Keratinocyte (primary cell): ENCODE measurements at regions not wholly inside any gene's neighbourhood (a gene's known extent, or its start where the extent isn't known, plus 50 kb on each side); places are given as distances from the start of the nearest gene placed in this dataset.

Experiments used
- DNase-seq: peaks from one replicate; pipeline ENCODE4 v3.0.0-alpha.2; 2011; ENCODE audit warnings: low read depth, missing footprints, low spot score
- FAIRE-seq: peaks from 2 replicates; lab custom pipeline; 2011; peaks lifted over from hg19 to GRCh38; lab: Jason Lieb, UNC
- H2AFZ ChIP-seq: 2 replicates; pipeline ENCODE4 v1.6.0; 2012; ENCODE audit warnings: low read length, control low read depth, inconsistent platforms; ENCODE audit not compliant: control insufficient read depth
- H3K27ac ChIP-seq: 2 replicates; pipeline ENCODE4 v1.5.1; 2011; ENCODE audit warnings: low read length; ENCODE audit not compliant: control insufficient read depth, insufficient read depth
- H3K27me3 ChIP-seq: 3 replicates; pipeline ENCODE4 v1.6.0; 2011; ENCODE audit warnings: low read length; ENCODE audit not compliant: control insufficient read depth, insufficient read depth; ENCODE audit errors: extremely low read depth
- H3K36me3 ChIP-seq, 2 experiments: 2 replicates in 1 of 2; 3 replicates in 1 of 2; pipeline ENCODE4 v1.5.1; 2011; ENCODE audit warnings: low read length in 2 of 2, mild to moderate bottlenecking in 1 of 2; ENCODE audit not compliant: control insufficient read depth in 2 of 2, insufficient read depth in 2 of 2; ENCODE audit errors: extremely low read depth in 1 of 2
- H3K4me1 ChIP-seq: 3 replicates; pipeline ENCODE4 v1.5.1; 2011; ENCODE audit warnings: low read length; ENCODE audit not compliant: control insufficient read depth, insufficient read depth; ENCODE audit errors: extremely low read depth
- H3K4me2 ChIP-seq: 3 replicates; pipeline ENCODE4 v1.6.0; 2011; ENCODE audit warnings: low read depth, low read length; ENCODE audit not compliant: control insufficient read depth, insufficient read depth; ENCODE audit errors: extremely low read depth
- H3K4me3 ChIP-seq, 3 experiments: fragments of 200-600 bp in 1 of 3; sonication (generic) in 1 of 3; 2 replicates in 2 of 3; 3 replicates in 1 of 3; pipeline ENCODE4 v1.5.1; 2011 to 2016; ENCODE audit warnings: low read length in 3 of 3, mild to moderate bottlenecking in 3 of 3, control low read depth in 2 of 3, inconsistent platforms in 1 of 3, low read depth in 1 of 3, mixed read lengths in 1 of 3, mixed run types in 1 of 3, moderate library complexity in 1 of 3; ENCODE audit not compliant: control insufficient read depth in 2 of 3, insufficient read depth in 2 of 3; ENCODE audit errors: extremely low read depth in 1 of 3
- H3K79me2 ChIP-seq: 2 replicates; pipeline ENCODE4 v1.6.0; 2012; ENCODE audit warnings: low read length; ENCODE audit not compliant: control insufficient read depth, insufficient read depth
- H3K9ac ChIP-seq: 3 replicates; pipeline ENCODE4 v1.6.0; 2011; ENCODE audit warnings: low read length; ENCODE audit not compliant: control insufficient read depth, insufficient read depth; ENCODE audit errors: extremely low read depth
- H3K9me1 ChIP-seq: 3 replicates; pipeline ENCODE4 v1.6.0; 2011; ENCODE audit warnings: low read length; ENCODE audit not compliant: control insufficient read depth, insufficient read depth; ENCODE audit errors: extremely low read depth
- H3K9me3 ChIP-seq: 2 replicates; pipeline ENCODE4 v1.5.1; 2012; ENCODE audit warnings: low read depth, low read length; ENCODE audit not compliant: control insufficient read depth
- H4K20me1 ChIP-seq: 3 replicates; pipeline ENCODE4 v1.6.0; 2011; ENCODE audit warnings: low read length; ENCODE audit not compliant: control insufficient read depth, insufficient read depth; ENCODE audit errors: extremely low read depth
- CTCF ChIP-seq, 3 experiments: IDR thresholded peaks in 1 of 3; conservative IDR thresholded peaks in 1 of 3; optimal IDR thresholded peaks in 1 of 3; 2 replicates in 2 of 3; 3 replicates in 1 of 3; pipeline versions ENCODE3 to v1.5.1; 2011; ENCODE audit warnings: low read length in 3 of 3, mild to moderate bottlenecking in 3 of 3, moderate library complexity in 2 of 3, control low read depth in 1 of 3, inconsistent platforms in 1 of 3; ENCODE audit not compliant: insufficient read depth in 2 of 3; ENCODE audit errors: extremely low read depth in 1 of 3
- EZH2 ChIP-seq: IDR thresholded peaks from one replicate; pipeline ENCODE4 v1.6.1; 2012; ENCODE audit warnings: inconsistent platforms, mild to moderate bottlenecking, low read length, moderate library complexity
- dilution Hi-C: fragments of 300-500 bp; cut with MboI; formaldehyde crosslinking; loops from one replicate; pipeline ENCODE4 v1.7.0; 2020; ENCODE audit warnings: low sequenced_read_pairs; ENCODE audit not compliant: extremely low pct_ligation_motif_present

- Histone ChIP-seq H3K36me3 (no peaks in the 10 kb centered on the region), H3K9me3 (no peaks in the 10 kb centered on the region), H3K79me2 (no peaks in the 10 kb centered on the region), H3K9me1 (no peaks in the 10 kb centered on the region), H3K4me2 (no peak overlapping the region), H3K4me1 (no peaks in the 10 kb centered on the region), H3K27ac (no peak overlapping the region), H3K4me3 (no peak overlapping the region), H3K9ac (no peak overlapping the region), H2AFZ (no peak overlapping the region), H3K27me3 (no peaks in the 10 kb centered on the region), H4K20me1 (no peaks in the 10 kb centered on the region)
- dilution Hi-C loops, result no loop called here
- DNase-seq (no peak), FAIRE-seq (no peak)
- no peak for TF ChIP-seq EZH2
- no peak for TF ChIP-seq CTCF (optimal IDR thresholded peaks at IDR 0.05 in 1 of 3, IDR thresholded peaks at IDR 0.05 in 1 of 3, conservative IDR thresholded peaks at IDR 0.05 in 1 of 3; ENCODE audit: extremely low read depth in 1 of 3, insufficient read depth in 2 of 3, low read length in 3 of 3)
These were observed 503.1 kb upstream of the DAB1 start for GRCh38 chr1:57927003-57927402.

- TF ChIP-seq CTCF (optimal IDR thresholded peaks at IDR 0.05 in 1 of 3, IDR thresholded peaks at IDR 0.05 in 1 of 3, conservative IDR thresholded peaks at IDR 0.05 in 1 of 3; ENCODE audit: extremely low read depth in 1 of 3, insufficient read depth in 2 of 3, low read length in 3 of 3), result no peak
- TF ChIP-seq EZH2, result no peak
- Histone ChIP-seq H2AFZ (no peak overlapping the region), H3K79me2 (no peaks in the 10 kb centered on the region), H3K9me3 (no peaks in the 10 kb centered on the region), H3K4me1 (no peaks in the 10 kb centered on the region), H3K4me3 (no peak overlapping the region), H3K9ac (no peak overlapping the region), H3K4me2 (no peak overlapping the region), H3K27me3 (no peaks in the 10 kb centered on the region), H3K9me1 (no peaks in the 10 kb centered on the region), H3K36me3 (no peaks in the 10 kb centered on the region), H3K27ac (no peak overlapping the region), H4K20me1 (no peaks in the 10 kb centered on the region)
- FAIRE-seq, result no peak
- no peak for DNase-seq
- dilution Hi-C loops, result no loop called here
These were observed 502.2 kb upstream of the DAB1 start for GRCh38 chr1:57926025-57926552.
